Omental fat pad (tissue), 3 donors: ENCODE measurements at regions not wholly inside any gene's neighbourhood (a gene's known extent, or its start where the extent isn't known, plus 50 kb on each side); places are given as distances from the start of the nearest gene placed in this dataset.

Source experiments
- ATAC-seq: fragments of 150-250 bp; one replicate; pipeline ENCODE4 v1.9.1; 2016; ENCODE audit warnings: mild to moderate bottlenecking, moderate library complexity; ENCODE audit not compliant: low FRiP score
- DNase-seq: peaks from one replicate; pipeline ENCODE4 v3.0.0-alpha.2; 2019; ENCODE audit warnings: low spot score
- CTCF ChIP-seq, 3 donors: fragments of 450-650 bp; IDR thresholded peaks; one replicate each; pipeline ENCODE4 v1.5.1; 2016 to 2017; ENCODE audit warnings: antibody characterized with exemption in 3 of 3, mild to moderate bottlenecking in 3 of 3, moderate library complexity in 2 of 3

- no peak for TF ChIP-seq CTCF (IDR thresholded peaks at IDR 0.05)
- DNase-seq (no peak), ATAC-seq (no peak)
These were observed 357.0 kb upstream of the FSIP2 start for GRCh38 chr2:185381631-185382030.

GRCh38 chr2:185384822-185385560 is 353.6 kb upstream of the FSIP2 start:
- no peak for DNase-seq
- ATAC-seq, result no peak
- no peak for TF ChIP-seq CTCF (IDR thresholded peaks at IDR 0.05)

GRCh38 chr2:185388226-185388625 is 350.4 kb upstream of the FSIP2 start:
- no peak for ATAC-seq
- no peak for DNase-seq
- TF ChIP-seq CTCF (IDR thresholded peaks at IDR 0.05), result no peak

- DNase-seq, result no peak
- no peak for TF ChIP-seq CTCF (IDR thresholded peaks at IDR 0.05)
These were observed 347.1 kb upstream of the FSIP2 start for GRCh38 chr2:185391543-185391942.

GRCh38 chr2:185393091-185393490 is 345.5 kb upstream of the FSIP2 start:
- no peak for ATAC-seq
- no peak for TF ChIP-seq CTCF (IDR thresholded peaks at IDR 0.05)
- DNase-seq, result no peak

More at GRCh38 chr2:185391543-185391942, 347.1 kb upstream of the FSIP2 start:
- no peak for ATAC-seq

- ATAC-seq (no peak), DNase-seq (no peak)
- TF ChIP-seq CTCF (IDR thresholded peaks at IDR 0.05), result no peak
These were observed 336.1 kb upstream of the FSIP2 start for GRCh38 chr2:185402474-185402873.

- TF ChIP-seq CTCF (IDR thresholded peaks at IDR 0.05), result no peak
These were observed 334.0 kb upstream of the FSIP2 start for GRCh38 chr2:185404578-185404977.

More at GRCh38 chr2:185404578-185404977, 334.0 kb upstream of the FSIP2 start:
- ATAC-seq, result no peak
- no peak for DNase-seq
